Activated CD4-positive, CD25-positive, alpha-beta regulatory T cell treated with anti-CD3 and anti-CD28 coated beads, Interleukin-2, amount 50 U/mL, for 24 hours (primary cell): ENCODE measurements at regions not wholly inside any gene's neighbourhood (a gene's known extent, or its start where the extent isn't known, plus 50 kb on each side); places are given as distances from the start of the nearest gene placed in this dataset.

Experiments
- ATAC-seq, 2 donors: fragments of 150-1000 bp; cut with Tn5 transposase; one replicate each; pipeline ENCODE4 v1.10.0; 2021; ENCODE audit warnings: mild to moderate bottlenecking in 1 of 2, moderate library complexity in 1 of 2

GRCh38 chr4:157961229-157961990 is 211.4 kb downstream of the GASK1B start:
- ATAC-seq = no peak

- ATAC-seq = no peak
Measured at GRCh38 chr4:157957905-157958304, 214.9 kb downstream of the GASK1B start.

GRCh38 chr4:157942017-157942416 is 230.8 kb downstream of the GASK1B start:
- ATAC-seq = no peak

DNA sequence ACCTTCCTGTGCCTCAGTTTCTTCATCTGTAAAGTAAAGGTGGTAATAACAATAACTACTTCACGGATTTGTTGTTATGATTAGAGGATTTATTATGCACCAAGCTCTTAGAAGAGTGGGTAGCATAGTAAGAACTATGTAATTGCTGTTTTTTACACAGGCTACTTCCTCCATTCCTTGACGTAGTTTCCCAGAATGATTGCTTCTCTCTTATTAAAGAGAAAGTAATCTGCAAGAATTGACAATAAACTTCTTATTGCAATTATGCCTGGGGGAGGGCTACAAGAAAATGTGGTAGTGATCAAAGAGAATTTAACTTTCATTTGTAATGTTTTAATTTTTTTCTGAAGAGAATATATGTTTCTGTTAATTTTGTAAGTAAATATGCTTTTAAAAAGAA is 238.7 kb downstream of the GASK1B start:
- ATAC-seq = no peak

DNA sequence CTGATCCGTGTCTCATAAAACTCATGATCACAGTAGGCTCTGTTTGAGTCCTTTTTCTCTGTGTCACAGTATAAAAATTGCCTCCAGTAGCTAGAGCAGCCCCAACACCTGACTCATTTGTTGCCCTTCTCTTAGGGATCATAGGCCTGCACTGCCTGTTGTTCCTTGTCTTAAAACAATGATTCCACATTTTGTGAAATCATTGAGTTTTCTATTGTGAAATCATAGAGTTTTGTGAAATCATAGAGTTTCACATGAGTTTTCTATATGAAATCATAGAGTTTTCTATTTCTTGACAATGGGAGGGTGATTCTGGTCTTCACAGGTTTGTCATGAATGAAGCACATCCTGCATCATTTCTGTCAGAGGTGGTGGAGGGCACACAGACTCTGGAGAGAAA is 239.9 kb downstream of the GASK1B start:
- ATAC-seq = no peak

DNA sequence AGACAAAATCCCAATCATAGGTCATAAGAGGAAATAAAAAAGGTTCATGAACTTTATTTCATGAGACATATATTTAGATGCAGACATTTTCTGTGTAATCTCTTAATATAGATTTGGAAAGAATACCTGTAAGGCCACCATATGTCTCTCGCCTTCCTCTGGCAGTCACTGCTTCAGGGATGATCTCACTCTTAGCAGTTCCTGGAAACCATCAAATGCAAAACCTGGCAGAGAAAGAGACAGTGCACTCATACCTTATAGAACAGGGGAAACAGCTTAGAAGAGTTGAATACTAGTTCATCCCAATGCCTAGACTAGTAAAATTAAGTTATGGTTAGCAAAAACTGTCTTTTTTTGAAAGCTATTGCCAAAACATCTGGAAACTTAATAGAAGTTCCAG is 243.3 kb downstream of the GASK1B start:
- ATAC-seq = no peak

DNA sequence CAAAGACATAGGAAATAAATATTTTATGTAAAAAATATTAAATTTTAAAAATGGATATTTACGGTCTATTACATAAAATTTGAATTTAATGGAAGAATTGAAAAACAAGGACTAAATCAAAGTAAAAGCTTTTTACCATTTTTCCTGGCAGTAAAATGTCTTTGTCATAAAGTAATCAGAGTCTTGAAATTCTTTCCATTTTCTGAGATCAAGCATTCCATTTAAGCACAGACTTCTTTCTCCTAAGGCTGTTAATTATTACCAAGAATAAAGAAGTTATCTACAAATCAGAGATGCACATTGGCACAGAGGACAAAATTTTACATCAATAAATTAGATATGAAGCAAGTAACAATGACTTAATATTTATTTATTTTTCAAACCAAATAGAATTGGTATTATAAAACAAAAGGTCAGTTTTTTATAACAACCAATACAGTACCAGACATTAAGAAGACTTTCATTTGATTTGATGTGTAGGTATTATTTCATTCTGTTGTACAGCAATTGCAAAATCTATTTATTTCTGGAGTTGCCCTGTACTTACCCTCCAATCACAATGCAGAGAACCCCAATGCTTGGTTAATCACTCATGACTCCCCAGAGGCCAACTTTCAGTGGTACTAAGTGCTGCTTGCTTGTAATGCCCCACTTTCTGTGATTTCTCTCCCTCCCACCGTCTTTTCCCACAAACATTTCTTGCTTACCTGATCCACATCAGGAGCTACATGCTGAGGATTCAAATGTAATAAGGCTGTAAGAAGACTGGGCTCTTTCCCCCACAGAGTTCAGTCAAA is 254.6 kb downstream of the GASK1B start:
- ATAC-seq = no peak

GRCh38 chr4:157912212-157912611 is 260.6 kb downstream of the GASK1B start:
- no peak for ATAC-seq

DNA sequence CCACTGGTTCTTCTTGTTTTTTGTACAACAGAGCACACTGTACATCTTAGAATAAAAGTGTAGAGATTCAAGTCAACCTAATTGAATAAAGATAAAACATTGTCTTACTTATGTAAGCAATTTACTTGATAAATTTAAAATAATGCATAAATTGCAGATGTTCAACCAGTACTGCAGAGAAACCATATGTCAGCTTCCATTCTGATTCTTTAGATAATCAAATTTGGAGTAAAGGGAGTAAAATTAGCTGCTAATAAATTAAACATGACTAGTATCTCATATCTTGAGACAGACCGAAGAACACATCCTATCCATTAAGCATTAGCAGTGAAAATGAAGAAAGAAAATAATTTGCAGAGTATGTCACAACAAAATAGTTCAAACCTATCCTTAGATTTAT is 261.2 kb downstream of the GASK1B start:
- no peak for ATAC-seq

GRCh38 chr4:157908691-157909090 is 264.1 kb downstream of the GASK1B start:
- no peak for ATAC-seq

DNA sequence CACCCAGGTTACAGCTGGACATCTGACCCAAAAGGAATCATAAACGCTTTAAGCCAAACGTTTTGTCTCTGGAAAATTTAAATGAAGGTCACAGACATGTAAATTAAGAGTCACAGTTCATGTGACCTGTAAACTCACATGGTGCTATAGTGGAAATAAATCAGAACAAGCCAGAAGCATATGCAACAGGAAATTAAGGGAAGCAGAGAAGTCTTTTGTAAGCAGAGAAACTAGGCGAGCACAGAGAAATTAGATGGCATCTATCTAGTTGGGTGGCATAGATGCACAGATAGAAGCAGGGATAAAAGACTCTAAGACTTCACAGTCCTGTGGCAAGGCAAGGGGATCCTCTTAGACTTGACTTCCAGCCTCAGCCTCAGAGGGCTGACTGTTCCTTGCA is 264.8 kb downstream of the GASK1B start:
- ATAC-seq = no peak

GRCh38 chr4:157907226-157907946 is 265.4 kb downstream of the GASK1B start:
- no peak for ATAC-seq

- ATAC-seq = no peak
Measured at GRCh38 chr4:157898836-157899605, 273.8 kb downstream of the GASK1B start.

- ATAC-seq = no peak
Measured at GRCh38 chr4:157897855-157898370, 274.9 kb downstream of the GASK1B start.

DNA sequence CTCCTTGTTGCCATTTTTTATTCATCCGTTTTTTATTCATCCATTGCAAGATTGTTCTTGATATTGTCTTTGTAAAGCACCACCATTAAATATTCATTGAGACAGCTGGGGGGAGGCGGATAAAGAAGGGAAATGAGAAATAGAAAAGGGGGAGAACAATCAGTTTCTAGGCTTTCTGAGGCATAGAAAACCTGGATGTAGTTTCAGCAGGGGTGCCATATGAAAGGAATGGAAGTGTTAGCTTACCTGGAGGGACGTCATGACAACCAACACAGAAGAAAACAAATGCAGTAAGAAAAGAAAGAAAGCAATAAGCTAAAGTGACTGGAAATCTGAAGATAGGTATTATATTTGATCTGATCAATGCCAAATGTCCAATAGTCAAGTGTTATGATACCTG is 276.1 kb downstream of the GASK1B start:
- no peak for ATAC-seq

DNA sequence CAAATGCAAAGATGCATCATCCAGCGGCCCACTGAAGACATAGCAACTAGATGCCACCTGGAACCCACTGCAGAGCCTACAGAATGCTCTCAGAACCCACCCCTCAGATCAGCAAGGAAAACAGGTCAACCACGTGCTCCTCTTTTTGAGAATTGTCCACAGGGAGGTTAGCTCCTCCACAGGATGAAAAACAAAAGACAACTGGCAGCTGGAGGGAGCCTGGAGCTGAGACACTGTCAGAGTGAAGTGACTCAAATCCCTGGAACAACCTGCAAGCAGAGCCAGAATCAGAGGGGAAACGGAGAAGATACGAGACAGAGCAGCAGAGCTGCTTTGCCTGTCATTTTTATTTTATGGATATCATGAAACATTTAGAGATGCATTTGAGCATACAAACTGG is 277.6 kb downstream of the GASK1B start:
- ATAC-seq = no peak

DNA sequence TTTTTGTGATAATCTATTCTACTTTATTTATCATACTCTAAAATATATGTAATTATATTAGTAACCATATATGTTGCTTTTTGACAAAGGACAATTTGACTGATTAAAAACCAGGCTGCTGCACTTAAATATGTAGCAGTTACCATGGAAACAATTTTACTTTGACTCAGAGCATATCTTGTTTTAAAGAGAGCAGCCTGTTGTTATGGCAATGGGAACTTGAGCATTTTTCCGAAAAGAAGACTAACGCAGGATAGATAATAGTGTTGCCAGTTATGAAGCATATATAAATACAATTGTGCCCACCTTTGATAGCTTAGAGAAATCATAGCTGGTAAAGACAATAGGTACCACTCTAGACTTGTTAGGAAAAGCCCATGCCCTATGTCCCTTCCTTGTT is 283.0 kb downstream of the GASK1B start:
- ATAC-seq = no peak

GRCh38 chr4:157888281-157888680 is 284.5 kb downstream of the GASK1B start:
- ATAC-seq = no peak

- ATAC-seq = no peak
Measured at GRCh38 chr4:157887316-157887715, 285.5 kb downstream of the GASK1B start.

GRCh38 chr4:157886645-157887044 is 286.2 kb downstream of the GASK1B start:
- ATAC-seq = no peak

DNA sequence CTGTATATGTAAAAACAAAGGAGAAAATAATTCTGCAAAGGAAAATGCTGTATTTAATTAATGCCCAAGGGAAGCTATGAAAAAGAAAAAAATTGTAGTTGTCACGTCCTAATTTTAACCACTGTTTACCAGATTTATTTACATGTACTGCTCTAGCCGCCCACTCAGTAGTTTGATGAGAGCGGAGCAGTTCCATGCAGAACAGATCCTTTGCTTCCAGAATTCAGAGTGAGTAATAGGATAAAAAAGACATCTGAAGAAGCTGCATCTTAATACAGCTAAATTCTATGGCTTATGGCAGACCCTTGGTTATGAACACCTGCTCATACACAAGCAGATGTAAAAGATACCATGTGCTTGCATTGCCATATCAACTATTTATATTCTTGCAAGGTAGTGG is 287.0 kb downstream of the GASK1B start:
- no peak for ATAC-seq

- ATAC-seq = no peak
Measured at GRCh38 chr4:157882901-157883300, 289.9 kb downstream of the GASK1B start.

DNA sequence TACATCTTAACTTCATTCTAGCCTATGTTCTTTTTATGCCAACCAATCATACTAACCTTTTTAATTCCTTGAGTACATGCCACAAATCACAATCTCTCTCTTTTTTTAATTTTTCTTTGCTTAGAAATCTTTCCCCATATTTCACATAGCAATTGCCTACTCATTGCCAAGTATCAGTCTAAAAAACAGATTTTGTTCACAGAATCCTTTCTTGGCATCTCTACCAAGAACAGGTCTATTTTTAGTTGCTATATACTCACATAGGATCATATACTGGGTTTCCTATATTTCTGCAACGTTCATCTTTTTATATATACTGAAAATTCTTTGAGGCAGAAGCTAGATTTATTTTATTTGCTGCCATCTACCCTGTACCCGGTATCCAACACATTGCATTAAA is 292.1 kb downstream of the GASK1B start:
- ATAC-seq = no peak
